Neural cell (in vitro differentiated cells): ENCODE measurements at regions not wholly inside any gene's neighbourhood (a gene's known extent, or its start where the extent isn't known, plus 50 kb on each side); places are given as distances from the start of the nearest gene placed in this dataset.
A peak's percentile ranks its signal among the peaks of the same experiment; 100 is the strongest.

ENCODE experiments used
- H2AFZ ChIP-seq: fragments of 200-600, 300-800 bp; sonication (generic), shearing (Covaris generic); 2 replicates; pipeline ENCODE4 v1.6.0; 2014; ENCODE audit warnings: low read depth, mild to moderate bottlenecking, antibody characterized with exemption, low read length, moderate library complexity
- H3F3A ChIP-seq: fragments of 200-600 bp; shearing (Covaris generic); 2 replicates; pipeline ENCODE4 v1.6.1; 2016; ENCODE audit warnings: mild to moderate bottlenecking, moderate library complexity, mixed read lengths, antibody characterized with exemption, low read length; ENCODE audit not compliant: insufficient read depth, poor library complexity, severe bottlenecking
- H3K27ac ChIP-seq: fragments of 200-600, 300-800 bp; sonication (generic), shearing (Covaris generic); 2 replicates; pipeline ENCODE4 v1.5.1; 2014; ENCODE audit warnings: mild to moderate bottlenecking, low read length, moderate library complexity
- H3K27me3 ChIP-seq: fragments of 300-800, 200-600 bp; sonication (generic), shearing (Covaris generic); 2 replicates; pipeline ENCODE4 v1.6.0; 2014; ENCODE audit warnings: mild to moderate bottlenecking, low read depth, low read length, moderate library complexity; ENCODE audit not compliant: insufficient read depth
- H3K36me3 ChIP-seq: fragments of 300-800, 200-600 bp; sonication (generic), shearing (Covaris generic); 2 replicates; pipeline ENCODE4 v1.5.1; 2014; ENCODE audit warnings: mild to moderate bottlenecking, antibody characterized with exemption, low read length, moderate library complexity; ENCODE audit not compliant: insufficient read depth
- H3K4me2 ChIP-seq: fragments of 300-800, 200-600 bp; sonication (generic), shearing (Covaris generic); 2 replicates; pipeline ENCODE4 v1.6.0; 2014; ENCODE audit warnings: mild to moderate bottlenecking, low read length
- H3K4me3 ChIP-seq: fragments of 300-800, 200-600 bp; sonication (generic), shearing (Covaris generic); 2 replicates; pipeline ENCODE4 v1.5.1; 2014; ENCODE audit warnings: mild to moderate bottlenecking, low read length, moderate library complexity
- H3K79me2 ChIP-seq: fragments of 200-600 bp; shearing (Covaris generic); replicated peaks from 2 replicates; pipeline ENCODE4 v1.6.0; 2014; ENCODE audit warnings: mild to moderate bottlenecking, low read length, moderate library complexity; ENCODE audit not compliant: insufficient read depth
- H3K9ac ChIP-seq: fragments of 300-800, 200-600 bp; sonication (generic), shearing (Covaris generic); 2 replicates; pipeline ENCODE4 v1.6.1; 2016; ENCODE audit warnings: mild to moderate bottlenecking, low read length, mixed read lengths
- H3K9me2 ChIP-seq: fragments of 200-600 bp; shearing (Covaris generic); 2 replicates; pipeline ENCODE4 v1.6.1; 2016; ENCODE audit warnings: mild to moderate bottlenecking, low read length, mixed read lengths; ENCODE audit not compliant: insufficient read depth
- H3K9me3 ChIP-seq: fragments of 200-600, 300-800 bp; sonication (generic), shearing (Covaris generic); 2 replicates; pipeline ENCODE4 v1.6.1; 2016; ENCODE audit warnings: mild to moderate bottlenecking, mixed run types, low read length, moderate library complexity, mixed read lengths
- H4K20me1 ChIP-seq: fragments of 200-600 bp; shearing (Covaris generic); 2 replicates; pipeline ENCODE4 v1.6.1; 2016; ENCODE audit warnings: mild to moderate bottlenecking, mixed run types; ENCODE audit not compliant: insufficient read depth
- CTCF ChIP-seq: fragments of 450-650 bp; IDR thresholded peaks from 2 replicates; pipeline ENCODE4 v1.5.1; 2014; ENCODE audit warnings: antibody characterized with exemption, mild to moderate bottlenecking, moderate library complexity; ENCODE audit not compliant: poor library complexity, severe bottlenecking
- EP300 ChIP-seq: fragments of 450-650 bp; conservative IDR thresholded peaks from 2 replicates; pipeline ENCODE4 v1.6.1; 2014; ENCODE audit warnings: antibody characterized with exemption, mild to moderate bottlenecking, moderate library complexity; ENCODE audit not compliant: poor library complexity, severe bottlenecking
- EZH2 ChIP-seq: fragments of 200-600, 300-800 bp; shearing (Covaris generic), sonication (generic); IDR thresholded peaks from 2 replicates; pipeline ENCODE4 v1.6.1; 2014; ENCODE audit warnings: antibody characterized with exemption, low read length, borderline replicate concordance, mild to moderate bottlenecking; ENCODE audit not compliant: insufficient read depth, poor library complexity, severe bottlenecking
- MXI1 ChIP-seq: fragments of 450-650 bp; conservative IDR thresholded peaks from 2 replicates; pipeline ENCODE4 v1.6.1; 2014; ENCODE audit warnings: antibody characterized with exemption, mild to moderate bottlenecking; ENCODE audit not compliant: poor library complexity, severe bottlenecking
- POLR2AphosphoS5 ChIP-seq: IDR thresholded peaks from 2 replicates; pipeline ENCODE4 v1.6.1; 2012
- RAD21 ChIP-seq: fragments of 450-650 bp; conservative IDR thresholded peaks from 2 replicates; pipeline ENCODE4 v1.6.1; 2014; ENCODE audit warnings: antibody characterized with exemption, mild to moderate bottlenecking, moderate library complexity
- SMC3 ChIP-seq: fragments of 450-650 bp; conservative IDR thresholded peaks from 2 replicates; pipeline ENCODE4 v1.6.1; 2014; ENCODE audit warnings: antibody characterized with exemption, mild to moderate bottlenecking, moderate library complexity; ENCODE audit not compliant: poor library complexity
- TAF1 ChIP-seq: IDR thresholded peaks from 2 replicates; pipeline ENCODE4 v1.6.1; 2012; ENCODE audit warnings: low read depth
- TF ChIP-seq, protein P1 (sequence below): IDR thresholded peaks from 2 replicates; pipeline ENCODE4 v1.6.1; 2012; ENCODE audit warnings: borderline replicate concordance

- Histone ChIP-seq H3K9me2 (no peaks in the 10 kb centered on the region), H3K9me3 (no peaks in the 10 kb centered on the region), H3K27me3 (no peaks in the 10 kb centered on the region), H3K36me3 (no peaks in the 10 kb centered on the region), H3K9ac (no peak overlapping the region), H3K27ac (peak overlapping the region; percentile 0), H4K20me1 (no peaks in the 10 kb centered on the region), H3K4me2 (no peak overlapping the region), H3K4me3 (no peak overlapping the region), H2AFZ (no peak overlapping the region), H3K79me2 (no peaks in the 10 kb centered on the region), H3F3A (no peaks in the 10 kb centered on the region)
- no peak for TF ChIP-seq POLR2AphosphoS5
These were observed 52.6 kb upstream of the CISTR start for GRCh38 chr12:53804429-53804828.

GRCh38 chr12:53805067-53805466 is 53.3 kb upstream of the CISTR start:
- Histone ChIP-seq H3K9ac (no peak overlapping the region), H3K9me2 (no peaks in the 10 kb centered on the region), H2AFZ (no peak overlapping the region), H3K4me2 (no peak overlapping the region), H3K9me3 (no peaks in the 10 kb centered on the region), H3K27me3 (no peaks in the 10 kb centered on the region), H3K27ac (peak overlapping the region; percentile 0), H3F3A (no peaks in the 10 kb centered on the region), H3K4me3 (no peak overlapping the region), H3K36me3 (no peaks in the 10 kb centered on the region), H3K79me2 (no peaks in the 10 kb centered on the region), H4K20me1 (no peaks in the 10 kb centered on the region)
- TF ChIP-seq RAD21 (no peak), TAF1 (no peak), EP300 (no peak), SMC3 (no peak), EZH2 (no peak), CTCF (no peak), MXI1 (no peak), POLR2AphosphoS5 (no peak)
- TF ChIP-seq, protein P1, sequence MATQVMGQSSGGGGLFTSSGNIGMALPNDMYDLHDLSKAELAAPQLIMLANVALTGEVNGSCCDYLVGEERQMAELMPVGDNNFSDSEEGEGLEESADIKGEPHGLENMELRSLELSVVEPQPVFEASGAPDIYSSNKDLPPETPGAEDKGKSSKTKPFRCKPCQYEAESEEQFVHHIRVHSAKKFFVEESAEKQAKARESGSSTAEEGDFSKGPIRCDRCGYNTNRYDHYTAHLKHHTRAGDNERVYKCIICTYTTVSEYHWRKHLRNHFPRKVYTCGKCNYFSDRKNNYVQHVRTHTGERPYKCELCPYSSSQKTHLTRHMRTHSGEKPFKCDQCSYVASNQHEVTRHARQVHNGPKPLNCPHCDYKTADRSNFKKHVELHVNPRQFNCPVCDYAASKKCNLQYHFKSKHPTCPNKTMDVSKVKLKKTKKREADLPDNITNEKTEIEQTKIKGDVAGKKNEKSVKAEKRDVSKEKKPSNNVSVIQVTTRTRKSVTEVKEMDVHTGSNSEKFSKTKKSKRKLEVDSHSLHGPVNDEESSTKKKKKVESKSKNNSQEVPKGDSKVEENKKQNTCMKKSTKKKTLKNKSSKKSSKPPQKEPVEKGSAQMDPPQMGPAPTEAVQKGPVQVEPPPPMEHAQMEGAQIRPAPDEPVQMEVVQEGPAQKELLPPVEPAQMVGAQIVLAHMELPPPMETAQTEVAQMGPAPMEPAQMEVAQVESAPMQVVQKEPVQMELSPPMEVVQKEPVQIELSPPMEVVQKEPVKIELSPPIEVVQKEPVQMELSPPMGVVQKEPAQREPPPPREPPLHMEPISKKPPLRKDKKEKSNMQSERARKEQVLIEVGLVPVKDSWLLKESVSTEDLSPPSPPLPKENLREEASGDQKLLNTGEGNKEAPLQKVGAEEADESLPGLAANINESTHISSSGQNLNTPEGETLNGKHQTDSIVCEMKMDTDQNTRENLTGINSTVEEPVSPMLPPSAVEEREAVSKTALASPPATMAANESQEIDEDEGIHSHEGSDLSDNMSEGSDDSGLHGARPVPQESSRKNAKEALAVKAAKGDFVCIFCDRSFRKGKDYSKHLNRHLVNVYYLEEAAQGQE = no peak

- Histone ChIP-seq H3K9me2 (no peaks in the 10 kb centered on the region), H3K27me3 (no peaks in the 10 kb centered on the region), H3K4me2 (no peak overlapping the region), H4K20me1 (no peaks in the 10 kb centered on the region), H3F3A (no peaks in the 10 kb centered on the region), H3K9me3 (no peaks in the 10 kb centered on the region), H3K4me3 (no peak overlapping the region), H3K36me3 (no peaks in the 10 kb centered on the region), H3K9ac (no peak overlapping the region), H3K27ac (no peak overlapping the region), H2AFZ (no peak overlapping the region), H3K79me2 (no peaks in the 10 kb centered on the region)
- TF ChIP-seq EP300 (no peak), EZH2 (no peak), TAF1 (no peak), SMC3 (no peak), MXI1 (no peak), POLR2AphosphoS5 (no peak), CTCF (no peak), RAD21 (no peak)
- TF ChIP-seq, protein P1 = no peak
These were observed 54.0 kb upstream of the CISTR start for GRCh38 chr12:53805791-53806190.
